Colonic mucosa (tissue), 4 donors: ENCODE measurements at regions not wholly inside any gene's neighbourhood (a gene's known extent, or its start where the extent isn't known, plus 50 kb on each side); places are given as distances from the start of the nearest gene placed in this dataset.

Experiments
- DNase-seq: peaks from one replicate; pipeline ENCODE4 v3.0.0-alpha.2; 2020
- H3K27ac ChIP-seq: fragments of 200-600 bp; one replicate; pipeline ENCODE4 v1.8.0; 2021
- H3K27me3 ChIP-seq: fragments of 200-600 bp; one replicate; pipeline ENCODE4 v1.8.0; 2021
- H3K36me3 ChIP-seq: fragments of 200-600 bp; one replicate; pipeline ENCODE4 v1.8.0; 2021
- H3K4me1 ChIP-seq: fragments of 200-600 bp; one replicate; pipeline ENCODE4 v1.8.0; 2021; ENCODE audit warnings: mild to moderate bottlenecking
- H3K4me3 ChIP-seq: fragments of 200-600 bp; one replicate; pipeline ENCODE4 v1.8.0; 2021
- H3K9ac ChIP-seq, 2 donors: one replicate each; pipeline ENCODE4 v1.7.0; 2013; ENCODE audit warnings: control low read depth in 2 of 2, low read depth in 2 of 2, low read length in 2 of 2
- H3K9me3 ChIP-seq: fragments of 200-600 bp; one replicate; pipeline ENCODE4 v1.8.0; 2021
- CTCF ChIP-seq: fragments of 200-600 bp; IDR thresholded peaks from one replicate; pipeline ENCODE4 v1.8.0; 2022; ENCODE audit warnings: antibody characterized with exemption, mild to moderate bottlenecking
- intact Hi-C: fragments of 100-400 bp; cut with DNase I; formaldehyde crosslinking; loops from one replicate; pipeline ENCODE4 v1.14.1; 2022
- donor health status: healthy.
- donor health status: DM: no; HTN: no; CAD: no.
- donor health status: DM: no; HTN: no; CAD: no.

DNA sequence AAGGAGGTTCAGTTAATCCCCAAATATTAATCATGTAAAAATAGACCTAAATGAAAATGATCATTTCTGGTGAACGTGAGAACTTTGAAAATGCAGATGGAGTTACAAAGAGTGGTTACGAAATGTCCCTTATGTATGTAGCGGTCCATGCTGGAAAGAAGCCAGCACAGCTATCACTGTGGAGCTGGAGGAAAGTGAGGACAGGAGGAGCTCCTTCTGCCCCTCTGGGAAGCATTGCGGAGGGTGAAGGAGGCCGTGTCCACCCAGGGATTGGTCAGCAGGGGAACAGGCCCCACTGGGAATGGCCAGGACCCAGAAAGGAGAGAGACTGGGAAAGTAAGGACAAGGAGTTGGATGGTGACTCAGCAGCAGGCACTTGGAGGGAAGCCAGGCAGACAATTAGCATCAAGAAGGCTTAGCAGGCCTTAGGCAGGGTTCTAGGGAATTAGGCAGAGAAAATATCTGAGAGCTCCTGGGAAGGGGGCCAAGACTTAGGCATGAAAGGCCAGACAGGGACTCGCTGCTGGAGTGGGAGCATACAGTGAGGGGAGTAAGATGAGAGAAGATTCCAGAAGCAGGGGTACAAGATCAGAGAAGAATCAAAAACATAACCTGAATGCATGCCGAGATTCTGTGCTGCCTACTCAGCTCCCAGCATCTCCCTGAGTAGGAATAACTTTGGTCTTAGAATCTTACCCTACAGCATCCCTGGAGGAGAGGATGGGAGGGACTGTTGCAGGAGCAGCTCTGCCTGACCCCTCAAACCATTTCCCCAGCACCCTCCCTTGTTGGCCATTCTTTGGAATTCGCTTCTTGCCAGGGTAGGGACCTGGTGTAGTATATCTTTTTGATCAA, 171.0 kb upstream of the UMPS start:
- H3K4me1 ChIP-seq = peaks cover 5% of the 10 kb centered on the region
- no peak overlapping the region for H3K4me3 ChIP-seq
- intact Hi-C loops = no loop called here
- H3K27me3 ChIP-seq = no peaks in the 10 kb centered on the region
- no peaks in the 10 kb centered on the region for H3K9me3 ChIP-seq
- TF ChIP-seq CTCF = no peak
- H3K27ac ChIP-seq = peak overlapping the region; percentile 55
- H3K36me3 ChIP-seq = no peaks in the 10 kb centered on the region
- H3K9ac ChIP-seq = peak overlapping the region in 1 of 2 donors; percentile 15
- peak; percentile 87 for DNase-seq

GRCh38 chr3:124559846-124560574, 170.2 kb upstream of the UMPS start:
- no peak overlapping the region for H3K9ac ChIP-seq
- peaks cover 5% of the 10 kb centered on the region for H3K4me1 ChIP-seq
- intact Hi-C loops = no loop called here
- no peaks in the 10 kb centered on the region for H3K36me3 ChIP-seq
- H3K27ac ChIP-seq = peak overlapping the region; percentile 55
- H3K4me3 ChIP-seq = no peak overlapping the region
- DNase-seq = peak; percentile 85
- no peaks in the 10 kb centered on the region for H3K27me3 ChIP-seq
- H3K9me3 ChIP-seq = no peaks in the 10 kb centered on the region
- TF ChIP-seq CTCF = peak; percentile 84

GRCh38 chr3:124560666-124561215, 169.5 kb upstream of the UMPS start:
- TF ChIP-seq CTCF = no peak
- H3K4me1 ChIP-seq = peaks cover 5% of the 10 kb centered on the region
- H3K27ac ChIP-seq = no peak overlapping the region
- H3K9me3 ChIP-seq = no peaks in the 10 kb centered on the region
- DNase-seq = no peak
- H3K4me3 ChIP-seq = no peak overlapping the region
- H3K9ac ChIP-seq = no peak overlapping the region
- no peaks in the 10 kb centered on the region for H3K27me3 ChIP-seq
- intact Hi-C loops = no loop called here
- no peaks in the 10 kb centered on the region for H3K36me3 ChIP-seq

GRCh38 chr3:124562769-124563168, 167.5 kb upstream of the UMPS start:
- no peaks in the 10 kb centered on the region for H3K9me3 ChIP-seq
- intact Hi-C loops = no loop called here
- H3K9ac ChIP-seq = no peak overlapping the region
- no peak for TF ChIP-seq CTCF
- H3K4me1 ChIP-seq = peaks cover 5% of the 10 kb centered on the region
- H3K27ac ChIP-seq = no peak overlapping the region
- DNase-seq = no peak
- no peak overlapping the region for H3K4me3 ChIP-seq
- no peaks in the 10 kb centered on the region for H3K27me3 ChIP-seq
- no peaks in the 10 kb centered on the region for H3K36me3 ChIP-seq

GRCh38 chr3:124563376-124563775, 166.9 kb upstream of the UMPS start:
- intact Hi-C loops = no loop called here

More at GRCh38 chr3:124563376-124563775, 166.9 kb upstream of the UMPS start:
- Histone ChIP-seq H3K4me1 (peaks cover 5% of the 10 kb centered on the region), H3K27me3 (no peaks in the 10 kb centered on the region), H3K36me3 (no peaks in the 10 kb centered on the region), H3K9me3 (no peaks in the 10 kb centered on the region), H3K9ac (no peak overlapping the region), H3K27ac (no peak overlapping the region), H3K4me3 (no peak overlapping the region)
- no peak for DNase-seq
- no peak for TF ChIP-seq CTCF
